ENCODE measurements at regions not wholly inside any gene's neighbourhood (a gene's known extent, or its start where the extent isn't known, plus 50 kb on each side); places are given as distances from the start of the nearest gene placed in this dataset.

DNA sequence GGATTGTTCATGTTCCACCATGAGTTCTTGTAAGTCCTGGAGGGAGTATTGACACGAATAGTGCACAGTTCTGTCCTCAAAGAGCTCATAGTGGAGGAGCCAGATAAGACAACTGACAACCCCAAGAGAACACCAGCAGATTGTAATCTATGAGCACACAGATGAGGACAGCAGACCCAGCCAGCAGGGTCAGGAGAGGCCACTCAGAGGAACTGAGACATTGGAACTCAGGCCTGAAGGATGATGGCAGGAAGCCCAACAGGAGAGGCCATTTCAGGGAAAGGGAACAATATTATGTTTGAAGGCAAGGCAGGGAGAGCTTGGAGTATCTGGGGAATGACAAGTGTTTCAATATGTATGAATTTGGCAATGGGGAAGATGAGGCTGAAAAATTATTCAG is 63.7 kb upstream of the IPO5 start (continued):
- TF ChIP-seq TBL1XR1 (IDR thresholded peaks at IDR 0.05; ENCODE audit: low read length in 2 of 2) (peak in 1 of 2 experiments; percentile 23; a peak in 1 of 4 replicates), NCOR1 (IDR thresholded peaks at IDR 0.05) (peak; percentile 57), ZNF311 (CRISPR knock-in tag; IDR thresholded peaks at IDR 0.05) (no peak)
- TF ChIP-seq, protein P1, sequence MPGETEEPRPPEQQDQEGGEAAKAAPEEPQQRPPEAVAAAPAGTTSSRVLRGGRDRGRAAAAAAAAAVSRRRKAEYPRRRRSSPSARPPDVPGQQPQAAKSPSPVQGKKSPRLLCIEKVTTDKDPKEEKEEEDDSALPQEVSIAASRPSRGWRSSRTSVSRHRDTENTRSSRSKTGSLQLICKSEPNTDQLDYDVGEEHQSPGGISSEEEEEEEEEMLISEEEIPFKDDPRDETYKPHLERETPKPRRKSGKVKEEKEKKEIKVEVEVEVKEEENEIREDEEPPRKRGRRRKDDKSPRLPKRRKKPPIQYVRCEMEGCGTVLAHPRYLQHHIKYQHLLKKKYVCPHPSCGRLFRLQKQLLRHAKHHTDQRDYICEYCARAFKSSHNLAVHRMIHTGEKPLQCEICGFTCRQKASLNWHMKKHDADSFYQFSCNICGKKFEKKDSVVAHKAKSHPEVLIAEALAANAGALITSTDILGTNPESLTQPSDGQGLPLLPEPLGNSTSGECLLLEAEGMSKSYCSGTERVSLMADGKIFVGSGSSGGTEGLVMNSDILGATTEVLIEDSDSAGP (CRISPR knock-in tag; IDR thresholded peaks at IDR 0.05) = no peak

DNA sequence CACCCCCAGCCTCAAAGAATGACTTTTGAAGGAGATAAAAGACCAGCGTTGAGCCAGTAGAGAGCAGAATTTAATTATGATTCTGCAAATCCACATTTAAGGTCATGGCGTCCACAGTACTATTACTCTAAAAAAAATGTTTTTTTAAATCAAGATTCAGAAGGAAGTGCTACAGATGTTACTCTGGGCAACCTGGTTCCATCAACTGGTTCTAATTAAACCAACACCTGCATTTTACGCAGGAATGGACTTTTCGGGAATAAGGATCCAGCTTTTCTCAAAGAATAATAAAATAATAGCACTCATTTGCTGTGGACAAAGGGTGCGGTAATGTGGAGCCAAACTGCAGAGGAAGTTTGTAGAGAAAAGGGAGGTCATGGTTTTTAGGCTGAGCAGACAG is 62.9 kb upstream of the IPO5 start:
- Histone ChIP-seq H3K9me1 (ENCODE audit: control insufficient read depth, insufficient read depth, low read length) (no peaks in the 10 kb centered on the region), H3K79me2 (ENCODE audit: control insufficient read depth, insufficient read depth, low read length) (no peaks in the 10 kb centered on the region), H3K27me3 (ENCODE audit: control insufficient read depth in 2 of 2, insufficient read depth in 2 of 2, low read length in 2 of 2) (no peaks in the 10 kb centered on the region), H3K4me3 (no peak overlapping the region), H2AFZ (ENCODE audit: low read depth, low read length) (no peak overlapping the region), H3K36me3 (ENCODE audit: control insufficient read depth, insufficient read depth, low read length) (no peaks in the 10 kb centered on the region), H4K20me1 (replicated peaks; ENCODE audit: control insufficient read depth, insufficient read depth, low read length) (no peaks in the 10 kb centered on the region), H3K4me2 (ENCODE audit: insufficient read depth, low read length) (no peak overlapping the region), H3K4me1 (replicated peaks in 1 of 2; ENCODE audit: control insufficient read depth in 2 of 2, insufficient read depth in 2 of 2, low read length in 2 of 2) (peaks cover 0 to 4% of the 10 kb centered on the region in 2 experiments; a peak in 3 of 5 replicates), H3K27ac (ENCODE audit: extremely low read depth, low read depth, low read length) (no peak overlapping the region), H3K9ac (ENCODE audit: insufficient read depth in 1 of 2, low read depth in 2 of 2, low read length in 2 of 2) (no peak overlapping the region), H3K9me3 (replicated peaks; ENCODE audit: control insufficient read depth, insufficient read depth, low read depth, low read length) (no peaks in the 10 kb centered on the region)
- ChIA-PET CTCF (ENCODE audit: low intra/inter-chr PET ratio) (no interaction called here), POLR2A (no interaction called here)
- FAIRE-seq (no peak), ATAC-seq (no peak), DNase-seq (ENCODE audit: extremely low read depth in 1 of 4, low spot score in 3 of 4) (no peak)
- in situ Hi-C loops (cut with MboI) (no loop called here), intact Hi-C loops (cut with micrococcal nuclease) (no loop called here)
- no TSS peak for BruUV-seq (replicated peaks)
- WGBS (ENCODE audit: insufficient coverage, low coverage, missing lambda C conversion rate) = 67% methylated on average over 5 of the region's 5 CpGs
- TF ChIP-seq, protein P2, sequence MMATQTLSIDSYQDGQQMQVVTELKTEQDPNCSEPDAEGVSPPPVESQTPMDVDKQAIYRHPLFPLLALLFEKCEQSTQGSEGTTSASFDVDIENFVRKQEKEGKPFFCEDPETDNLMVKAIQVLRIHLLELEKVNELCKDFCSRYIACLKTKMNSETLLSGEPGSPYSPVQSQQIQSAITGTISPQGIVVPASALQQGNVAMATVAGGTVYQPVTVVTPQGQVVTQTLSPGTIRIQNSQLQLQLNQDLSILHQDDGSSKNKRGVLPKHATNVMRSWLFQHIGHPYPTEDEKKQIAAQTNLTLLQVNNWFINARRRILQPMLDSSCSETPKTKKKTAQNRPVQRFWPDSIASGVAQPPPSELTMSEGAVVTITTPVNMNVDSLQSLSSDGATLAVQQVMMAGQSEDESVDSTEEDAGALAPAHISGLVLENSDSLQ (IDR thresholded peaks at IDR 0.05) = no peak
- no peak for TF ChIP-seq GTF2F1 (IDR thresholded peaks at IDR 0.05; ENCODE audit: low read depth, low read length)
- no peak for TF ChIP-seq POLR3G (IDR thresholded peaks at IDR 0.05; ENCODE audit: extremely low read depth, insufficient read length, insufficient replicate concordance)
- TF ChIP-seq, protein P3, sequence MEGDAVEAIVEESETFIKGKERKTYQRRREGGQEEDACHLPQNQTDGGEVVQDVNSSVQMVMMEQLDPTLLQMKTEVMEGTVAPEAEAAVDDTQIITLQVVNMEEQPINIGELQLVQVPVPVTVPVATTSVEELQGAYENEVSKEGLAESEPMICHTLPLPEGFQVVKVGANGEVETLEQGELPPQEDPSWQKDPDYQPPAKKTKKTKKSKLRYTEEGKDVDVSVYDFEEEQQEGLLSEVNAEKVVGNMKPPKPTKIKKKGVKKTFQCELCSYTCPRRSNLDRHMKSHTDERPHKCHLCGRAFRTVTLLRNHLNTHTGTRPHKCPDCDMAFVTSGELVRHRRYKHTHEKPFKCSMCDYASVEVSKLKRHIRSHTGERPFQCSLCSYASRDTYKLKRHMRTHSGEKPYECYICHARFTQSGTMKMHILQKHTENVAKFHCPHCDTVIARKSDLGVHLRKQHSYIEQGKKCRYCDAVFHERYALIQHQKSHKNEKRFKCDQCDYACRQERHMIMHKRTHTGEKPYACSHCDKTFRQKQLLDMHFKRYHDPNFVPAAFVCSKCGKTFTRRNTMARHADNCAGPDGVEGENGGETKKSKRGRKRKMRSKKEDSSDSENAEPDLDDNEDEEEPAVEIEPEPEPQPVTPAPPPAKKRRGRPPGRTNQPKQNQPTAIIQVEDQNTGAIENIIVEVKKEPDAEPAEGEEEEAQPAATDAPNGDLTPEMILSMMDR (IDR thresholded peaks at IDR 0.05 in 2 of 3, conservative IDR thresholded peaks at IDR 0.05 in 1 of 3; ENCODE audit: insufficient read depth in 2 of 3, low read depth in 1 of 3, low read length in 3 of 3) = no peak
- no peak for TF ChIP-seq DACH1 (IDR thresholded peaks at IDR 0.05; ENCODE audit: partially characterized antibody)
- no peak for TF ChIP-seq NONO (IDR thresholded peaks at IDR 0.05; ENCODE audit: low read depth in 2 of 2, low read length in 1 of 2)
- TF ChIP-seq MAFF (IDR thresholded peaks at IDR 0.05; ENCODE audit: low read length) = no peak
- TF ChIP-seq, protein P4, sequence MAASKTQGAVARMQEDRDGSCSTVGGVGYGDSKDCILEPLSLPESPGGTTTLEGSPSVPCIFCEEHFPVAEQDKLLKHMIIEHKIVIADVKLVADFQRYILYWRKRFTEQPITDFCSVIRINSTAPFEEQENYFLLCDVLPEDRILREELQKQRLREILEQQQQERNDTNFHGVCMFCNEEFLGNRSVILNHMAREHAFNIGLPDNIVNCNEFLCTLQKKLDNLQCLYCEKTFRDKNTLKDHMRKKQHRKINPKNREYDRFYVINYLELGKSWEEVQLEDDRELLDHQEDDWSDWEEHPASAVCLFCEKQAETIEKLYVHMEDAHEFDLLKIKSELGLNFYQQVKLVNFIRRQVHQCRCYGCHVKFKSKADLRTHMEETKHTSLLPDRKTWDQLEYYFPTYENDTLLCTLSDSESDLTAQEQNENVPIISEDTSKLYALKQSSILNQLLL (CRISPR knock-in tag; IDR thresholded peaks at IDR 0.05; ENCODE audit: borderline replicate concordance) = no peak
- TF ChIP-seq FOXA1 (IDR thresholded peaks at IDR 0.05; ENCODE audit: borderline replicate concordance) = no peak
- no peak for TF ChIP-seq CHD4 (IDR thresholded peaks at IDR 0.05; ENCODE audit: insufficient read depth, insufficient replicate concordance, low read depth, low read length, poor library complexity, severe bottlenecking)
- no peak for TF ChIP-seq PCBP2 (IDR thresholded peaks at IDR 0.05; ENCODE audit: low read depth, low read length, poor library complexity, severe bottlenecking)
- TF ChIP-seq E2F3 (CRISPR knock-in tag; IDR thresholded peaks at IDR 0.05) = no peak

All from K562 (cell line).